ENCODE measurements at regions not wholly inside any gene's neighbourhood (a gene's known extent, or its start where the extent isn't known, plus 50 kb on each side); places are given as distances from the start of the nearest gene placed in this dataset.

DNA sequence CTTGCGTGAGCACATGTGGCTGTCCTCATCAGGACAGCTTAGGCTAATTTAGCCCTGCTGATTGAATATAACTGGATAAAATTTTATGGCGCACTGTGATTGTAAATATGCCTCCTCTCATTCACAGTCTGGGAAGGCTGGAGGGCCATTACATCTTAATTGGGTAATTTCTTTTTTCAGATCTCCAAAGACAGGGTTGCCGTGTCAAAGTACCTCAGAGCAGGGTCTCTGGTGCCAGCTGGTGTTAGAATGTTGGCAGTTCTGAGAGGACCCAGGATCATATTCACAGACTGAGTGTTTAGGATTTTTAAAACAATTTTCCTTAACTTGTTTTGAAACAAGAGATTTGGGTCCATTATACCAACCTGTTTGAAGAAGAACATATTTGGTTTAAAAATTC is 455.7 kb upstream of the TLE4 start:
- H3K27ac ChIP-seq = no peak overlapping the region
- no peak for TF ChIP-seq ZFX (IDR thresholded peaks at IDR 0.05; ENCODE audit: borderline replicate concordance)
- TF ChIP-seq, protein P1, sequence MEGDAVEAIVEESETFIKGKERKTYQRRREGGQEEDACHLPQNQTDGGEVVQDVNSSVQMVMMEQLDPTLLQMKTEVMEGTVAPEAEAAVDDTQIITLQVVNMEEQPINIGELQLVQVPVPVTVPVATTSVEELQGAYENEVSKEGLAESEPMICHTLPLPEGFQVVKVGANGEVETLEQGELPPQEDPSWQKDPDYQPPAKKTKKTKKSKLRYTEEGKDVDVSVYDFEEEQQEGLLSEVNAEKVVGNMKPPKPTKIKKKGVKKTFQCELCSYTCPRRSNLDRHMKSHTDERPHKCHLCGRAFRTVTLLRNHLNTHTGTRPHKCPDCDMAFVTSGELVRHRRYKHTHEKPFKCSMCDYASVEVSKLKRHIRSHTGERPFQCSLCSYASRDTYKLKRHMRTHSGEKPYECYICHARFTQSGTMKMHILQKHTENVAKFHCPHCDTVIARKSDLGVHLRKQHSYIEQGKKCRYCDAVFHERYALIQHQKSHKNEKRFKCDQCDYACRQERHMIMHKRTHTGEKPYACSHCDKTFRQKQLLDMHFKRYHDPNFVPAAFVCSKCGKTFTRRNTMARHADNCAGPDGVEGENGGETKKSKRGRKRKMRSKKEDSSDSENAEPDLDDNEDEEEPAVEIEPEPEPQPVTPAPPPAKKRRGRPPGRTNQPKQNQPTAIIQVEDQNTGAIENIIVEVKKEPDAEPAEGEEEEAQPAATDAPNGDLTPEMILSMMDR (IDR thresholded peaks at IDR 0.05) = no peak

DNA sequence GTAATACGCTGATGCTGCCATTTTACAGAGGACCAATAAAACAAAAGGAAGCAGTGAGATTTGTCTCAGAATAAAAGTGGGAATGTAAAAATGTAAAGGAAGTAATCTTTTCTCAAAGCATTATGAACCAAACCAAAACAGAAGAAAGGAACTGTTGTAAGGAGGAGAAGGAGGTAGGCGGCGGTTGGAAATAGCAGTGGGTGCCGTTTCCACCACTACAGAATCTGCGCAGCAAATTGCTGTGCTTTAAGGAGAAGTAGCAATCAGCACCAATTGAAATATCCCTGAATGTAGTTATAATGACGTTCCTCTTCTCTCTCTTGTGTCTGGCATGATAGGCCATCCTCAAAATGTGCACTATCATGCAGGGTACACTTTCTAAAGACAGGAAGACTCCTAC is 455.1 kb upstream of the TLE4 start:
- TF ChIP-seq ZFX (IDR thresholded peaks at IDR 0.05; ENCODE audit: borderline replicate concordance) = no peak
- TF ChIP-seq, protein P1 (IDR thresholded peaks at IDR 0.05) = no peak
- no peak overlapping the region for H3K27ac ChIP-seq

DNA sequence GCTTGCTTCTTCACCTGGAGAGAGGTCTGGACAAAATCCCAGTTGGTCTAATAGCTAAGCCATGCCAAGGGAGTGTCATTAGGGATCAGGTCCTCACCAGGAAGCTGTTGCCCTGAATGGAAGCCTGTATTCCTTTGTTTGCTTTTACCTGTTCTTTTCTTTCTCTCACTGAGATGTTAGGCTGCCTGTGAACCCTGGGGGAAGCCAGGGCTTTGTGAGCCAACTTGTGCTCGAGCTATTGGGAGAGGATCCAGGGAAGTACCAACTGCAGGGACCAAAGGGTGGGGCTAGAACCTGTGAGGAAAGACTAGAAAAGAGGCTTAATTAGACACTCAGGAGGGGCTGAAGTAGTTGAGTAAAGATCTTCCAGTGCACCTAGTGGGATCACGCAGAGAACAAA is 451.2 kb upstream of the TLE4 start:
- TF ChIP-seq, protein P1 (IDR thresholded peaks at IDR 0.05) = no peak
- no peak for TF ChIP-seq ZFX (IDR thresholded peaks at IDR 0.05; ENCODE audit: borderline replicate concordance)
- H3K27ac ChIP-seq = no peak overlapping the region

DNA sequence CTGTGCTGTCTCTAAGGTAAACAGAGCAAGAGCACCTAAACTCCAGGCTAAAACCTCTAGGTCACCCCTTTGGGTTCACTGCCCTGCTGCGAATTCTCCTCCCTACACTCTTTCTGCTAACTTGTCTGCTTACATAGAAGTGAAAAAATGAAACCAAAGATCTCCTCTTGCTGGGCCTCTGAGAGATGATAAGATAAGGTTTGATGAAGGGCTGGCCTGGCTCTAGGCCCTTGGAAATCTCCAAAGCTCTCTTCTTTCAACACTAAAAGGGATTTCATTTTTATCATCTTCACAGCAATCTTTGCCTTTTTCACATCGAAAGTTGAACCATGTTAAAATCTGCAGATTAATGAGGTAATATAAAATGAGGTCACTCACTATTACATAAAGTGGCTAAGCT is 450.8 kb upstream of the TLE4 start:
- TF ChIP-seq ZFX (IDR thresholded peaks at IDR 0.05; ENCODE audit: borderline replicate concordance) = no peak
- TF ChIP-seq, protein P1 (IDR thresholded peaks at IDR 0.05) = no peak
- no peak overlapping the region for H3K27ac ChIP-seq

DNA sequence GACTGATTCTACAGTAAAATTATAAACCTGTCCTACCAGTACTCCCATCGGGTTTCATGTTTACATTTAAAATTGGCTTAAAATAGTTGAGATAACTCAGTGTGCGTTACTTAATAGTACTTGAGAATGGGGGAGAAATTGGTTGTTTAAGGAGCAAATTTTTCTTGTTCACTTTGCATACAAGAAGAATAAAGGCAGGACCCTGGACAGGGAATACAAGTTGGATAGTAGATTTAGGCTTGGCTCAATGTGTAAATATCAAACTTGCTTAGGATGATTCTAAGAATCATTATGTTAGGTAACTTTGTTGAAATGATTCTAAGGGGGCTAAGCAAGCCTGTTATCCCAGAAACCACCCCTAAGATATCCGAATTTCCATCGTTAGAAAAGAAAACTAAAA is 448.4 kb upstream of the TLE4 start:
- no peak overlapping the region for H3K27ac ChIP-seq
- no peak for TF ChIP-seq ZFX (IDR thresholded peaks at IDR 0.05; ENCODE audit: borderline replicate concordance)
- TF ChIP-seq, protein P1 (IDR thresholded peaks at IDR 0.05) = no peak

DNA sequence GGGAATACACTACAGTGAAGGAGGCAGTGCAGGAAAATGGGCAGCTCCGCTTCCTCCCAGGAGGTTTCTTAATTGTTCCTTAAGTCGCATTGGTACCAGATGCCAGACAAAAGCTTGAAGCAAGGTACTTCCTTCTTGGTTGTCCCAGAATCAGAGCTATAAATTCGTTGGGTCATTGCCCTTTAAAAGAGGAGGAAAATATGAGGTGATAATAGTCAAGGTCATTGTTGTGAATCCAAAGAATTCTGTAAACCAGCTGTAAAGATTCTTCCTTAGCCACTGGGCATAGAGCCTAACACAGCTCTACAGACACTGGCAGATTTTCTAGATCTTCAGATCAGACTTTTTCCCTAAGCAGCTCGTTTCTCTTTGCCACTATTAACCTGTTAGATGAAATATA is 444.1 kb upstream of the TLE4 start:
- TF ChIP-seq, protein P1 (IDR thresholded peaks at IDR 0.05) = no peak
- no peak for TF ChIP-seq ZFX (IDR thresholded peaks at IDR 0.05; ENCODE audit: borderline replicate concordance)
- no peak overlapping the region for H3K27ac ChIP-seq

DNA sequence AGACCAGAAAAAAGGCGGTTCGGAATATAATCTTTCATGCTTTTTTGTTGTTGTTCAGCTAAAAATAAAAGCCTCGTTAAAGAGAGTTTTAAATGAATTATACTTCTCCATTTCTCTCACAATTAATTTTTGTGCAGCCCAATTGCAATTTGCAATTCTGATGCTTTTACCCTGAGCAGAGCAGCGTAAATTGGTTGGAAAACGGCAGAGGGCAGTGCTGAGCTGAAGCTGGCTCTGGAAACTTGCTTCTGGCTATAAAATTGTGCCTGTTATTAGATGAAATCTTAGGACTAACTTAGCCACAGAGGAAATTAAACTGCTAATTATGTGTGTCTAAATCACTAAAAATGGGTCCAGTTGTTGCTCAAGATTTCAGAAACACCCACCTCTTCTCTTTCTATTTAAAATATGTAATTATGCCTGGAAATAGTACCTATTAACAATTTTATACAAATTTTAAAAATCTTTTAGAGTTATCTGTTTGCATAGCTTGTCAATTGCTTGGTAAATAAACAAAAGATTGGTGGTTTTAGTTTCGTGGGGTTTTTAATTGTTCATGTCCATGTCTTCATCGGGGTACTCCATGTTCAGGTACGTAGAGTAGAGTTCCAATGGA is 441.8 kb upstream of the TLE4 start:
- H3K27ac ChIP-seq = no peak overlapping the region
- TF ChIP-seq, protein P1 (IDR thresholded peaks at IDR 0.05) = peak; percentile 93
- no peak for TF ChIP-seq ZFX (IDR thresholded peaks at IDR 0.05; ENCODE audit: borderline replicate concordance)

All from 22Rv1 (cell line).